Muscle of leg (tissue), 3 donors: ENCODE measurements at regions not wholly inside any gene's neighbourhood (a gene's known extent, or its start where the extent isn't known, plus 50 kb on each side); places are given as distances from the start of the nearest gene placed in this dataset.
"Not testable (repeated sequence)": the region's sequence is repeated elsewhere in the genome, so short reads cannot be mapped to it uniquely, and the experiment has no call there.

ENCODE experiments used
- DNase-seq: peaks from one replicate; pipeline ENCODE4 v3.0.0; 2013
- H3K27ac ChIP-seq: one replicate; pipeline ENCODE4 v1.5.1; 2013; ENCODE audit warnings: mild to moderate bottlenecking, low read length, control low read depth
- H3K27me3 ChIP-seq: one replicate; pipeline ENCODE4 v1.6.1; 2013; ENCODE audit warnings: low read length; ENCODE audit not compliant: control insufficient read depth, insufficient read depth
- H3K36me3 ChIP-seq: one replicate; pipeline ENCODE4 v1.6.1; 2013; ENCODE audit warnings: low read length; ENCODE audit not compliant: control insufficient read depth, insufficient read depth
- H3K4me1 ChIP-seq: one replicate; pipeline ENCODE4 v1.6.1; 2013; ENCODE audit warnings: low read length; ENCODE audit not compliant: control insufficient read depth, insufficient read depth
- H3K4me3 ChIP-seq: one replicate; pipeline ENCODE4 v1.5.1; 2013; ENCODE audit warnings: low read length, control low read depth
- H3K9me3 ChIP-seq: replicated peaks from 2 replicates; pipeline ENCODE4 v1.6.1; 2013; ENCODE audit warnings: low read depth, low read length; ENCODE audit not compliant: control insufficient read depth
- WGBS: methylation state at CpG from one replicate; pipeline ENCODE4 v1.1.5; 2013; ENCODE audit warnings: missing lambda C conversion rate; ENCODE audit not compliant: insufficient coverage; 5-methylcytosine and 5-hydroxymethylcytosine counted together

DNA sequence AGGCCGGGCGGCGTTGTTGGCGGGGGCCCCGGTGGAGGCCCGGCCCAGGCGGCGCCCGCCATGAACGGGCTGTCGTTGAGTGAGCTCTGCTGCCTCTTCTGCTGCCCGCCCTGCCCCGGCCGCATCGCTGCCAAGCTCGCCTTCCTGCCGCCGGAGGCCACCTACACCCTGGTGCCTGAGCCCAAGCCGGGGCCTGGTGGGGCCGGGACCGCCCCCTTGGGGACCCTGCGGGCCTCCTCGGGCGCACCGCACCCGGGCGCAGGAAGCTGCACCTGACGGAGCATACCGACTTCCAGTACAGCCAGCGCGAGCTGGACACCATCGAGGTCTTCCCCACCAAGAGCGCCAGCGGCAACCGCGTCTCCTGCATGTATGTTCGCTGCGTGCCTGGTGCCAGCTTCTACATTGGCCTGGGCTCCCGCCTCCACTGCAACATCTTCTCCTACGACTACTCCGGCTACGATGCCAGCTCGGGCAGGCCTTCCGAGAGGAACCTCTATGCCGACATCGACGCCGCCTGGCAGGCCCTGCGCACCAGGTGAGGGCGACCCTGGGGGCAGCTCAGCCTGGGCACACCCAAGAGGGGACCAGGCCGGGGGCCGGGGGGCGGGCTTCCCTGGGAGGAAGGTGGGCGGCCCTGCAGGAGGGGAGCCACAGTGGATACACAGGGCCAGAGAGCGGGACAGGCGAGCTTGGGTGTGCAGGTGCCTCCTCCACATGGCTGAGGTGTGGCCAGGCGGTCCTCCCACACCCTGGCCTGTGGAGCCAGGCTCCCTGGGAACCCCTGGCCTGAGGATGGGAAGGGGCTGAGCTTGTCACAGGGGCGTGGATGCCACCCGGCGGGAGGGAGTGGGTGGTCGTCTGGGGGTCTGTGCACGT, 201.6 kb downstream of the USP22 start:
- 14% methylated on average over 30 of the region's 62 CpGs for WGBS

DNA sequence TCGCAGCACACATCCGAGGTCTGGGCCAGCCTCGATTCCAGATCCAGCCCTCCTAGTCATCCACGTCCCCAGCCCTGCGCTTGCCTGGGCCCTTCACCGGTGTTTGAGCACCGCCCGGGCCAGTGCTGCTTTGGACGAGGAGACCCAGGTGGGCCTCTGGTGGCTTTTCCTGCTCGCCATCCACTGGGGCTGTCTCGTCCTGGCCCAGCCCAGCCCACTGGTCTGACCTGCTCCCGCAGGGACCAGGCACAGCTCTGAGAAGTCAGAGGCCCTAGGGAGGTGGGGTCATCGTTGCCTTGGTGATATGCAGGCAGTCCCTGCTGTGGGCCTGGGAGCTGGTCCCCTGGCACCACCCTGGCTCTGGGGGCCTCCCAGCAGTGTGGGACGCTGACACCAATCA, 200.8 kb downstream of the USP22 start:
- not testable (repeated sequence) for DNase-seq, H3K36me3 ChIP-seq, H3K27ac ChIP-seq, H3K4me3 ChIP-seq, H3K4me1 ChIP-seq, H3K9me3 ChIP-seq
- peaks cover 16% of the 10 kb centered on the region for H3K27me3 ChIP-seq
- 50% methylated on average over 1 of the region's 14 CpGs for WGBS

More for the DNA sequence above, 201.6 kb downstream of the USP22 start:
- H3K27ac ChIP-seq, H3K4me1 ChIP-seq, DNase-seq, H3K4me3 ChIP-seq, H3K9me3 ChIP-seq, H3K36me3 ChIP-seq: not testable (repeated sequence)
- peaks cover 15% of the 10 kb centered on the region for H3K27me3 ChIP-seq

DNA sequence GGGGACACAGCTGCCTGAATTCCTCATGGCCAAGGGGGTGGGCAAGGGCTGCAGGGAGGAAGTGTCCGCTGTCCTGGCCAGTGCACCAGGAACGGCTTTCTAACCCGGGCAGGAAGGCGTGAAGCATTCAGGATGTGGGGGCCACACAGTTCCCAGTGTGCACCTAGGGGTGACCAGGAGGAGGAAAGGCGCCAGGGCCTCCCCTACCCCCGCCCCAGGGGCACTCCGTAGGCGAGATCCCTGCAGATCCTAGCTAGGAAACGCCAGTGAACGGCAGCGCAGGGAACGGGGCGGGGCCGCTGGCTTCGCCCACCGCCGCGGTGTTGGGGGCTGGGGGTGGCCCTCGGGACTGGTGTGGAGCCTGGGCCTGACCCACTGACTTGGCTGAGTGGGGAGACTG, 199.6 kb downstream of the USP22 start:
- not testable (repeated sequence) for H3K4me3 ChIP-seq, H3K36me3 ChIP-seq, H3K27ac ChIP-seq, H3K9me3 ChIP-seq, DNase-seq, H3K4me1 ChIP-seq
- 51% methylated on average over 3 of the region's 19 CpGs for WGBS
- peaks cover 16% of the 10 kb centered on the region for H3K27me3 ChIP-seq

DNA sequence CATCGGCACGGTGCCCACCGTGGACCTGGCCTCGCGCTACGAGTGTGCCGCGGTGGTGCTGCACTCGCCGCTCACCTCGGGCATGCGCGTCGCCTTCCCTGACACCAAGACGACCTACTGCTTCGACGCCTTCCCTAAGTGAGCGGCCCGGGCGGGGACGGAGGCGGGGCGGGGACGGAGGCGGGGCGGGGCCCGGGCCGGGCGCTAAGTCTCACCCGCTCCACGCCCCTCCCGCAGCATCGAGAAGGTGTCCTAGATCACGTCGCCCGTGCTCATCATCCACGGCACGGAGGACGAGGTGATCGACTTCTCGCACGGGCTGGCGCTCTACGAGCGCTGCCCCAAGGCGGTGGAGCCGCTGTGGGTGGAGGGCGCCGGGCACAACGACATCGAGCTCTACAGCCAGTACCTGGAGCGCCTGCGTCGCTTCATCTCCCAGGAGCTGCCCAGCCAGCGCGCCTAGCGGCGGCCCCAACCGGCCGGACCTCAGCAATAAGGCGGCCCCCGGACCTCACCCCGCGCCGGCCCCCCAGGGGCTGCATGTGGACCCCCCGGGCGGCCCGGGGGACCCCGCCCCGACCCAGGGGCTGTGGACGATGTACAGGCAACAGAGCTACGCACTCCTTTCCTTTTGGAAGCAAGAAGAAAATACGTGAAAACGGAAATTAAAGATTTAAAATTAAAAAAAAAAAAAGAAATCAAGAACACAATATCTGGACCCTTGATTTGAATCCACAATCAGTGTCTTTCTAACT, 198.8 kb downstream of the USP22 start:
- WGBS: 2% methylated on average over 19 of the region's 74 CpGs
- not testable (repeated sequence) for H3K36me3 ChIP-seq, H3K9me3 ChIP-seq, DNase-seq, H3K4me1 ChIP-seq, H3K27ac ChIP-seq, H3K4me3 ChIP-seq
- peaks cover 16% of the 10 kb centered on the region for H3K27me3 ChIP-seq

DNA sequence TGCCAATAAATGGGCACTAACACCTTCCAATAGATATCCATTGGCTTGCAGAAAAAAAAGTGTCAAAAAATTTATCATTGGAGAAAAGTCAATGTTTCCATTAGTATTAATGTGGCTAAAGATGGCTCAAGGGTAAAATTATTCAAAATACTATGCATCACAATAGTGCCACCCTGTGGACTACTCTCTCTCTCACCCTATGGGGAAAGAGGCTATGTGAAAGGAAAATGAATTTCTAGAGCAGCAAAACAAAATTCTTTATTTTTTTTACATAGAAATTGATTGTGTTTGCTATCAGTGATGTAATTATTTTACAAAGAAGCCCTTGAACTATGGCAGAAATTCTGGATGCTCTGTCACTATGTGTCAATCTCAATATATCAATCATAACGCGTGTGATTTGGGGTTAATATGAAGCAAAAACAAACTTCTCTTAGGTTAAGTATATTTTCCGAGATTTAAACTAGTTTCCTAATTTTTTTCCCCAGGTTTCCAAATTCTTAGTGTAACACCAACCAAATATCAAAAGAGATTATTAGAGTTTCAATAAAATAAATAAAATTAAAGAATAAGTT, 193.9 kb downstream of the USP22 start:
- WGBS: no CpG with 5 or more reads among the region's 3 CpGs

DNA sequence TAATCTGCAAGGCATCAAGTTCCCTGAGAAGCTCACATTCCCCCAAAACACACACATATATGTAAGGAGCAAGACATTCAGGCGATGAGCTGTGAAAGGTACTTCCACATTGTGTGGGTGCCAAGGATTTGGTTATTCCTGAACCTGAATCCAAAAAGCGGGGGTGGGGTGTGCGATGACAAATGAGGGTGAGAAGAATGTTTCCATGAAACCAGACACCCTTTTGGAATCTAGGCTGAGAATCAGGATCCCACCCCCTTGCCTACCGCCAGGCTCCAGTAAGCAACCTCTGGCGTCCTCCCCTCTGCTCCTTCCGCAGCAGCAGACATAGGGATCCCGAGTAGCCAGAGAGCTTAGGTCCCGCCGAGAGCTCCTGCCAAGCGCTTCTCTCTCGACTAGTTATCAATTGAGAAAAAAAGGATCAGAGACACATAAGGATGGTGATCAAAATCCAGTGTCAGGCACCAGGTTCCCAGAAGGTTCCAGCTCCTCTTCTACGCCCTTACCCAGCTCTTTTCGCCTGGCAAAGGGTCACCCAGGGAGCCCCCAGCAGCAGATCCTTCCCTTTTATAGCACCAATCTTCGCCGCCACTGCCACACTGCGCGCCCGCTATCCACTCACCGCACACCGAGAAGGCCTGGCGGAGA, 191.1 kb downstream of the USP22 start:
- DNase-seq: peak; percentile 44
- Histone ChIP-seq H3K27me3 (peaks cover 23% of the 10 kb centered on the region), H3K4me3 (peak overlapping the region; percentile 34)
- H3K36me3 ChIP-seq, H3K4me1 ChIP-seq, H3K9me3 ChIP-seq, H3K27ac ChIP-seq: not testable (repeated sequence)
- 0% methylated on average over 6 of the region's 21 CpGs for WGBS

More for the DNA sequence above, 193.9 kb downstream of the USP22 start:
- DNase-seq: peak; percentile 13
- not testable (repeated sequence) for H3K36me3 ChIP-seq, H3K4me3 ChIP-seq, H3K27ac ChIP-seq, H3K4me1 ChIP-seq, H3K9me3 ChIP-seq
- H3K27me3 ChIP-seq: peaks cover 22% of the 10 kb centered on the region

DNA sequence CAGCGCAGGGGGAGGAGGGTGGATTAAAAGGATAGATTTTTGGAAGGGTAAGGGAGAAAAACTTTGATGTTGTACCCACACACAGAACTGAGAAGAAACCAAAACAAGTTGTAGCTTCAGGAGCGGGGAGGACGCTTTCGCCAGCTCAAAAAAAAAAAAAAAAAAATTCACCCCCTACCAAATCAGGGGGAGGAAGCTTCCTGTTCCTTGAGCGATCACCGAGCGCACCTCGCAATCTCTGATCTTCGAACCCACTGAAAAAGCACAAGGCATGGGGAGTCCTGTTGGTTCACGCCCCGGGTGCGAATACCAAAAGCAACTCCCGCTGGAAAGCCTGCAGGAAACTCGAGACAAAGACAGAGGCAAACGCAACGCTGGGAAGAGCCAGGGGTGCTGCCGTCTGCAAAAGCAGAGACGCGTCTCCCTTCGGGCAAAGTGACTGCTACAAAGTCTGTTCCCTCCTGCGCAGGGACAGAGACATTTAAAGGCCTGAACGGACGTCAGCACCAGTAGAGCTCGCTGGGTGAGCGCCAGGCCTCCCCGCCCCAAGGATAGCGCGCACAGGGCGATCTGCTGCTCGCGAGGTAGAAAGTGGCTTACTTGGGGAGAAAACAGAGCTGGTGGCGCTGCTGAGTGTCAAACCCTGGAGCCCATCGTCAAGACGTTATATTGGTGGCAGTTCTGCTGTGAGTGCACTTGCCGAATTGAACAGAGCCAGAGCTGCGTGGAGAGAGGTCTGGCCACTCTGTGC, 190.4 kb downstream of the USP22 start:
- DNase-seq: peak; percentile 44
- no peak overlapping the region for H3K27ac ChIP-seq
- H3K27me3 ChIP-seq: peaks cover 23% of the 10 kb centered on the region
- H3K9me3 ChIP-seq: no peaks in the 10 kb centered on the region
- H3K4me1 ChIP-seq: peaks cover 4% of the 10 kb centered on the region
- H3K36me3 ChIP-seq: no peaks in the 10 kb centered on the region
- under 1% methylated on average over 30 of the region's 36 CpGs for WGBS
- H3K4me3 ChIP-seq: peak overlapping the region; percentile 34

DNA sequence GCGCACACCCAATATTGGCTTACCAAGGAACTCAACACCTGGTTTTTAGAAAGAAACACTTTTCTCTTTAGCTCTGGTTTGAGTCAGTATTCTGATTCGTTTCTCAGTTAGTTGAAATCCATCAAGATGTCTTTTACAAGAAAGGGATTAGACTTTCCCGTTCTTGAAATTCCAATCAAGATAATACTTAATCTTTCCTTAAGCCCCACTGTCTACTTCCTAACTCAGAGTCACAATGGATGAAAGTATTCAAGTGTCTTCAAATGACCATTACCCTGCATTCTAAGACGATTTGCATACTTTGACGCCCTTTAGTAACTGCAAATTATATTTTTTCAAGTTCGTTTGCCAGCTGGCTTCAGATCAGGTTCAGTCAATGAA, 189.8 kb downstream of the USP22 start:
- H3K9me3 ChIP-seq: no peaks in the 10 kb centered on the region
- peaks cover 23% of the 10 kb centered on the region for H3K27me3 ChIP-seq
- H3K4me1 ChIP-seq: peaks cover 4% of the 10 kb centered on the region
- H3K27ac ChIP-seq: no peak overlapping the region
- H3K36me3 ChIP-seq: no peaks in the 10 kb centered on the region
- no peak overlapping the region for H3K4me3 ChIP-seq
- 68% methylated on average over 3 of the region's 6 CpGs for WGBS
- no peak for DNase-seq

DNA sequence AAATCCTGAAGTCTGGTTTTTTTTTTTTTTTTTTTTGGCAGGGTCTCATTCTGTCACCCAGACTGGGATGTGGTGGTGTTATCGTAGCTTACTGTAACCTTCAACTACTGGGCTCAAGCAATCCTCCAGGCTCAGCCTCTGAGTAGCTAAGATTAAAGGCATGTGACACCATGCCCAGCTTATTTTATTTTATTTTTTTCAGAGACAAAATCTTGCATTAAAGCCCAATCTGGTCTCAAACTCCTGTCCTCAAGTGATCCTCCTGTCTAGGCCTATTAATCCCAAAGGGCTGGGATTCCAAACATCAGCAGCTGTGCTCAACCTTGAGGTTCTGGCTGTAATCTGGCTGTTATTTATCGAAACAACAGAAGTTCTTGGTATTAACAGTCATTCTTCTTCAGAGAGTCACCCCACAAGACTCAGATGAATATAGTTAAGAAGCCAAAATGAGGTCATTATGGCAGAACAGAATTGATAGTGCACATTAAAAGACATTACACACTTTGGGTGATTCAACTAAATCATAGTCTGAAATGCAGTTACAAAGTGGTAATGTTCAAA, 186.8 kb downstream of the USP22 start:
- not testable (repeated sequence) for H3K4me3 ChIP-seq, H3K4me1 ChIP-seq, DNase-seq, H3K27ac ChIP-seq, H3K36me3 ChIP-seq, H3K9me3 ChIP-seq
- peaks cover 23% of the 10 kb centered on the region for H3K27me3 ChIP-seq
- WGBS: no CpG with 5 or more reads among the region's 2 CpGs
